NOMO-1 treated with dmso at 0.1 percent for 144 hours (cell line): ENCODE measurements at regions not wholly inside any gene's neighbourhood (a gene's known extent, or its start where the extent isn't known, plus 50 kb on each side); places are given as distances from the start of the nearest gene placed in this dataset.

Source experiments
- DNase-seq: peaks from one replicate; lab custom pipeline; 2025; ENCODE audit not compliant: unreplicated experiment; lab: John Stamatoyannopoulos, UW

DNA sequence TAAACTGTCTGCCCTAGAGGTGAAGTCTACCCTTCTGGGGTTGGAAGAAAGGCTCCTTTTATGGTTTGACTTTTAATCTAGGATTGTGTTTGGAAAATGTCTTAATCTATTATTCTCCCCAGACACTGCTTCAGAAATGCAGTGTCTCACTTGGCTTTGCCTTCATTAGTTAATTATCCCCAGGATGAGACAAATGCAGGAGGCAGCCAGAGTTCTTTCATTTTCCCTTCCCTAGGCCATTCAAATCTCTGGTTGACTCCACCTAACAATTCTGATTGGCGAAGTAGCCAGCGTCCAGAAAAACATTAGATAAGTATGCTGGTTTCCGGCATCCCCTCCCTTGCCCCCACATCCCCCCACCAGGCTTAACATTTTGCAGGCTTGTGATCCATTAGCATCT is 325.8 kb upstream of the PBX1 start:
- no peak for DNase-seq

DNA sequence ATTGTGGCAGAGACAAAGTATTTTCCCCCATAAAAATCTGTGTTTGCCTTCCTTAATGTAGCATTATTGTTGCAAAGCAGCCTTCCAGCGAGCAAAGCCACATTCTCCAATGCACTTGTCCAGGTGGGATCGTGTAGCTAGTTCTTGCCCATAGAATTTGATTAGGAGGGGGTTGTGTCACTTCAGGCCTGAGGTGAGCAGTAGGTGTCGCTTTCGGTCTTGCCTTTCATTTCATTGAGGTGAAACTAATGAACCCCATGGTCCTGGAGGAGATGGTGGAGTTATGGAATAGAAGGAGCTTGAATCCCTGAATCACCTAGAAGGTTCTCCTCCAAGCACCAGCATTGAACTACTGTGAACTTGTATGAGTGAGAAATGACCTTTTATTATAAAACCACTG is 318.9 kb upstream of the PBX1 start:
- no peak for DNase-seq

DNA sequence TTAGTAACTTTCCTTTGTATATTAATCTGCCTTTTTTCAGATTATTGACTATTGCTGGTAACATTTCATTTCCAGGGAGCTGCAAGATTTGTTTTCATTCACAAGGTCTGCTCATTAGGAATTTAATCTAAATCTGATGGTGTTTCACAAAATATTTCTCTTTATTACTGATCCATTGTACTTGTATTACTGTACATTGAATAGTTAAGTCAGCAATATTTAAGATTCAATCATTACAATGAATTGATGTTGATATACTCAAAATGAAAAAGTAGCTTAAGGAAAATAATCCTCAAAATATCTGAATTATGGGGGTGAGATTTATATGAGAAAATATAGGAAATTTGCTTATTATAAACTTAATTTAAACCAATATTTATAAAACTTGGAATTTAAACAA is 308.6 kb upstream of the PBX1 start:
- DNase-seq, result no peak

DNA sequence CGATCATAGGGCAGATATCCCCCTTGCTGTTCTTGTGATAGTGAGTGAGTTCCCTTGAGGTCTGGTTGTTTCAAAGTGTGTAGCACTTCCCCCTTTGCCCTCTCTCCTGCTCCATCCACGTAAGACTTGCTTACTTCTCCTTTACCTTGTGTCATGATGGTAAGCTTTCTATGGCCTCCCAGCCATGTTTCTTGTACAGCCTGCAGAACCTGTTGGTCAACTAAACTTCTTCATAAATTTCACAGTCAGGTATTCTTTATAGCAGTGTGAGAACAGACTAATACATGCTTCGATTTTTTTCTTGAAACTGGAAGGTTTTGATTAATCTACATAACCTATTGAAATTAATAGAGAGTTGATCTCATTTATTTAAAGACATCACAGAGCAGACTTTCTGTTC is 302.5 kb upstream of the PBX1 start:
- DNase-seq, result no peak

GRCh38 chr1:164261691-164262240 is 297.2 kb upstream of the PBX1 start:
- DNase-seq, result no peak

DNA sequence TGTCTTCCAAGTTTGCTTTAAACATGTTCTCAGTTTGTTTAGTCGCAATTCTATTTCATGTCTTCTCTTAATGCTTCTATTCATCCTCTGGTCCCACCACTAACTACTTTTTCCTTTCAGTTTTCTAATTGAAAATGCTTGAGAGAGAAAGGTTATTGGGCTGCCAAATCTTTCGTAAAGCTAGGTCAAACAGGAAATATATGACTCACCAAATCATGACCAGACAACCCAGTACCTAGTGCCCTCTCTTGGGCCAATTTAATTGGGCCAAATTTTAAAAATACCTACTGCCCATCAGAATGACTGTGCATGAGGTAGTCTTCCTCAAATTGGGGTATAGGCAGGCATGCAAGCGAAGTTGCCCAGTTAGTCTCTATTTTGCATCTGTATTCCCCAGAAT is 295.4 kb upstream of the PBX1 start:
- DNase-seq, result no peak

GRCh38 chr1:164265232-164265631 is 293.8 kb upstream of the PBX1 start:
- DNase-seq, result no peak

DNA sequence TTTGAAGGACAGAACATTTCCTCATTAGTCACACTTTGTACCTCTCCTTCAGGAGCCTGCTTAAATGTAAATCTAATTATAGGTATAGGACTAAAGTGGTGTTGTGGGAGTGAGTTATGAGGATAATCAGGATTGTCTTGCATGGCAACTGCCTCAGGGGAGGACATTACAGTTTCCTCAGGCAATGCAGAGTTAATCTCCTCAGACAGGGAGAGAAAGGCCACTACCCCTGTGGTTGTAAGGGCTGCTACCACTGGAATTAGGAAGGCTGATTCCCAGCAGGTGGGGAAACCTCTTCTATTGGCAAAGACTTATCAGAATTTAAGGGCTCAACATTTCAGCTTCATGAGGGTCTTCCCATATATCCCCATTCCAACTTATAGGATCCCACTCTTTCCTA is 286.8 kb upstream of the PBX1 start:
- no peak for DNase-seq

GRCh38 chr1:164296172-164296571 is 262.8 kb upstream of the PBX1 start:
- peak; percentile 74 for DNase-seq

DNA sequence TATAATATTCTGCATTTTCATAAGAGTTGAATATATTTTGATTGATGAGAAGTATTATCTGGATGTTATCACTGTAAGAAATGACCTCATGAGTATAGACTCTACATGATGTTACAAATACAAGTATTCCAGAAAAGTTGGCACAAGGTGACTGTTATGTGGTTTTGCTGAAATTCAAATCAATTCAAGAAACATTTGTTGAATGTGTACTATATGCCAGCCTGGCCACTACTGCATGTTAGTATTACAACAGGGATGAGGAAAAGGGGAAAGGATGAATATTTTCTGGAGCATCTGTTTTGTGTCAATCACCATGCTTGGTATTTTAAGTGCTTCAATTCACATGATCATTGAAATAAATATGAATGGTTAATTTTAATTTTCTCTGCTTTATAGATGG is 250.9 kb upstream of the PBX1 start:
- DNase-seq, result no peak

GRCh38 chr1:164310166-164310565 is 248.8 kb upstream of the PBX1 start:
- no peak for DNase-seq

- DNase-seq, result no peak
Observed at GRCh38 chr1:164311377-164311776, 247.6 kb upstream of the PBX1 start.

DNA sequence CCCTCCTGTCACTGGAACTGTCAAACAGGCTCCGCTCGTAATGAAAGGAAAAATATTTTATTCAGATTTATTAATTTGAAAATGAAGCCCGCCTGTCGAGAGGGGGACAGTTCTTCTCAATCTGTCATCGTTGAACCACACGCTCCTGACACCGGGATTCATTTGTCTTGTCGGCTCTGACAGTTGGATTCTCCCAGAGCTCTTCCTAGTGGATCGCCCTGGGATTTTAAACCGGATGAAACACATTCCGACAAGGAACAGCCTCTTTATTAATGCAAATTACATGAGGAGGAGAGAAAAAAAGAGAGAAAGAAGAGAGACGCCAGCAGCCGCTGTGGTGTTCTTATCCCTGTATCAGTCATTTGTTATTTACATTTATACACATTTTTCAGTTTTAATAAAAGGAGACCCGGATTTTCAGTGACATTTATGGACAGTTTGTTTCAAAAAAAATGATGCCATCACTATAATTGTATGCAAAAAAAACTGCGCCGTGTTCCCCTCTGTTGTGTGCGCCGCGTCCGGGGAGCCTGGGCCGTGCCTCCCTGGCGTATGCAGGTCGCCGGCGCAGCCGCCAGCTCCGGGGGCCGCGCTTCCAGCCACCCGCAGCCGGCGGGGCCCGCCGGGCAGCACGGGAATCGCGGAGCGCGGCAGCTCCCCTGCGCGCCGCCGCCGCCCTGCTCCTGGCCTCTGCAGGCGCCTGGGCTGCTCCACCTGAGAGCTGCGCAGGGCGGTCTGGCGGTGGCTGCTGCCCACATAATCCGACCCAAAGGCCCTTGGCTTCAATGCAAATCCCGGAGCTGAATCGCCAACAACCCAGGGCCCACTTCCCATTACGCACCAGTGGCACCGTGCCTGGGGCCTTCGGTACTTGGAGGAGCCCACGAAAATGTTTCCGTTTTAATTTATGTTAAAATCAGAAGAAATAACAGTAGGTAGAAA is 237.9 kb upstream of the PBX1 start:
- DNase-seq, result no peak

- no peak for DNase-seq
Observed at GRCh38 chr1:164325786-164326185, 233.2 kb upstream of the PBX1 start.

DNA sequence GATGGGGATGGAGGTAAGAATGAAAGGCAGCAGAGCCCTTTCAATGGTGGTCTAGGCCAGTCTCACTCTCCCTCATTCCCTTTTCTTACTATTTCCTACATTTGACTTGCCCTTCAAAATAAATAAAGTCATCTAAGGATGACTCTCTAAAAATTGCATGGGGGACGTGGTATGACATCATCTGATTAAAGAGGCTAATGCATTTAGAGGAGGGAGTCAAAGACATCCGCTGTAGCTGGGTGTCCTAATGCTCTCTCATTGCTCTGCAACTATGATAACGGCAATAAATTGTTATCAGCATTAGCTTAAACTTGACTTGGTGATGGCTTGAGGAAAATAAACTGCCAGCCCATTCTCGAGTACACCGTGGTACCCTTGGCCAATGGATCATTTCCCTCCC is 225.6 kb upstream of the PBX1 start:
- no peak for DNase-seq

DNA sequence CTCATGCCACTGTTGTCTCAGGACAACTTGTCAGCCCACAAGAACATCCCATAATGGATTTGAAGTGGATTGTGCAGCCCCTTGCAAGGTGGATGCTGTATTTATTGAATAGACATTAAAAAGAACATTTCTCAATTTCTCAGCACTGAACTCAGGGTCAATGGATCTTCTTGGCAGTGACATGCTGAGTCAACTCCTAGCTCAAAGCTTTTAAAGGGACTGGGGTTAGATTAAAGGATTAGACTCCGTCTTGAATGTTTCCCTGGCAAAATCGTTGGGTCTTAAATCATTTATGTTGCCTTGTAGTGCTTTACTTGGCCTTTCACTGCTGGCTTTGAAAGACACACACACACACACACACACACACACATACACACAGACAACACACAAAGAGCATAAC is 221.6 kb upstream of the PBX1 start:
- no peak for DNase-seq

DNA sequence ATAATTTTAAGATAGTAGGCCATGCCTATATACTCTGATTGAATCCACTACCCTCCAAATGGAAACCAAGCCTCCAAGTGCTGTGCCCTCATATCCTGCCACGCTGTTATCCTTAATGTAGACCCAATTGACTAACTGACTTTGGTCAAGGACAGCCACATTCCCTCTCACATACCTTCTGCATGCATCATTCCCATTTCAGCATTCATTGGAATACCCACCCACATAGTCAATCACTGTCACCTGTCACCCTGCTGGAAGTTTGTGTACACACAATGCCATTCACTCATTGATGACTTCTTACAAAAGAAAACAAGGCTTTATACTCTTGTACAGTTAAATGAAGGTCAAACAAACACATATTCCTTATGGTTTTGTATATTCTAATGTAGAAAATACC is 221.1 kb upstream of the PBX1 start:
- DNase-seq, result no peak

- DNase-seq, result no peak
Observed at GRCh38 chr1:164343189-164343588, 215.8 kb upstream of the PBX1 start.

GRCh38 chr1:164347980-164348379 is 211.0 kb upstream of the PBX1 start:
- no peak for DNase-seq

GRCh38 chr1:164356511-164356910 is 202.5 kb upstream of the PBX1 start:
- DNase-seq, result no peak

GRCh38 chr1:164360265-164360664 is 198.7 kb upstream of the PBX1 start:
- no peak for DNase-seq

DNA sequence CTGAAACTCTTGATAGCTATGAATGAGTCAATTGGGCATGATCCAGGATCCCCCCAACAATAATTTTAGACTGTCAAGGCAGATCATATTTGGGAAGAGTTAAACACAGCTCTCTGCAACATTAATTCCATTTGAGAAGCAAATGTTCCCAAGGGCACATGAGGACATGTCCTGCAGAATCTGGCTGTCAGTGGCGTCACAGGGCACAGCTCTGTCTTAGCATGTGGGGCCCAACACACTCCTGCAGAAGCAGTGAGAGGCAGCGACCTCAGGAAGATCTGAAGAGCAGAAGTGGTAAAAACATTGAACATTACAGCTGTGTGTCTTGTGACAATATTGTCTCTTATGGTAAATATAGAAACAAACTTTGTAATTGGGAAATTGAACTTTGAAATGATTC is 197.1 kb upstream of the PBX1 start:
- no peak for DNase-seq

DNA sequence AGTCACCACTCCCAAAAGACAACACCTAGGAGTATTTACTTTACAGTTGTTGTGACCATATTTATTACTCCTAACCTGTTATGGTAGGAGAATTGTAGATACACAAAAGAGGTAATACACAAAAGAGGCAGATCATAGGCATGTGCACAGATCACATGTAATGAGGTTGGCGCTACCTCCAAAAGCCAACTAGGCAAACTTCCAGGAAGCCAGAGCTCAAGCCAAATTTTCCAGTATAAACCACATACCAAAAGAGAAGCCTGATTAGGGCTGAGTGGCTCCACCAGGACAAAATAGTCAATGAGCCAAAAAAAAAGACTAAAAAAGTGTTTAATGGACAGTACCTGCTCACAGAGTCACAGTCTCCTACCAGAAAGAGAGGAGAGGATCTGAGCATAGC is 195.0 kb upstream of the PBX1 start:
- DNase-seq, result no peak
